ENCODE measurements at regions not wholly inside any gene's neighbourhood (a gene's known extent, or its start where the extent isn't known, plus 50 kb on each side); places are given as distances from the start of the nearest gene placed in this dataset.

DNA sequence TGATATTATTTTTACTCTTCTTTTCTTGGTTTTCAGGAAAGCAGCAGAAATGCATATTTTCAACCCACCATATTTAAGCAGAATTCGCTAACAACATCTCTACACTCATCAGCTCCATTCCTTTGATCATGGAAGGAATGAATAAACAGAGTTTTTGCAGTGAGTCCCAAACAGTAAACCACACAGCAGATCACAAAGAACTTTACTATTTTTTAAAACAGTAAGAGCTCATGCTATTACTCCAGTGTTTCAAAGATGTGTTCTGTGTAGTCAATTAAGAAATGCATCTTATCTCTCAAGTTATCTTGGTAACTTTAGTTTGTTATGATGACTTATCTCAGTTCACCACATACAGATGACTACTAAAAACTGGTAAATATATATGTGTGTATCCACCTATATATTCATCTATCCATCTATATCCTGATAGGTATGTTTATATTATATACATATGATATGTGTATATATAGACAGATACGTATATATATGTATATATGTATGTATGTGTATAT is 843.5 kb downstream of the BCL11B start:
- in situ Hi-C loops (cut with HindIII; ENCODE audit: low sequenced_read_pairs) = no loop called here

DNA sequence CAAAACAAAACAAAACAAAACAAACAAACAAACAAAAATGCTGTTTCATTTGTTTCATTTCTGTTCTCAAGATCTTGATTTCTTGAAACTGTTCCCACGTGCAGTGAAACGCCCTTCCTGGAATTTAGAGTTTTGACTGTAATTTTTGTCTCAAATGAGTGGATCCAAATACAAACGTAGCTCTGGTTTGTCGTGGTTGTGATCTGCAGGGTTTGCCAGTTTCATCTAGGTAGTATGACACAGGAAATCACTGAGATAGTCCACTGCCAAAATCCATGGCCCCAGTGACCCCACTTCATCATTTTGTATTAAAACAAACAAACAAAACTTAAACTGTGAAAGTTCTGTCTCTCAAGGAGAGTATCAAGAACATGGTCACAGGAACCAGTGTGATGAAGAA is 838.6 kb downstream of the BCL11B start:
- in situ Hi-C loops (cut with HindIII; ENCODE audit: low sequenced_read_pairs) = no loop called here

DNA sequence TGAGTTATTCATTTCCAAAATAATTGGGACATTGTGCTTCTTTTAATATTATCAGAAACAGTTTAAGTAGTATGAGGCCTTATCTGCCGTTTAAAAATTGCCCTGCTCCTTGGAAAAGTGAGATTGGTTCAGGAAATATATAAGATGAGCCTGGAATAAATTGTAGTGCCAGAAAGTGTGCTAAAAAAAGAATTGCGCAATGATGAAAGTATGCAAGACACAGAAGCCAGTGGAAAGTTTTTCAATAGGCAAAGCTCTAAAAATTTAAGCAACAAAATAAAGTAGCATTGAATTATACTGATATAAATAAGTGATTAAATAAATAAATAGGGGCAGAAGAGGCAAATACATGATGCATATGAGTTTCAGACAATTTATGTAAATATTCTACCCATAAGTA is 834.9 kb downstream of the BCL11B start:
- in situ Hi-C loops (cut with HindIII; ENCODE audit: low sequenced_read_pairs) = no loop called here

DNA sequence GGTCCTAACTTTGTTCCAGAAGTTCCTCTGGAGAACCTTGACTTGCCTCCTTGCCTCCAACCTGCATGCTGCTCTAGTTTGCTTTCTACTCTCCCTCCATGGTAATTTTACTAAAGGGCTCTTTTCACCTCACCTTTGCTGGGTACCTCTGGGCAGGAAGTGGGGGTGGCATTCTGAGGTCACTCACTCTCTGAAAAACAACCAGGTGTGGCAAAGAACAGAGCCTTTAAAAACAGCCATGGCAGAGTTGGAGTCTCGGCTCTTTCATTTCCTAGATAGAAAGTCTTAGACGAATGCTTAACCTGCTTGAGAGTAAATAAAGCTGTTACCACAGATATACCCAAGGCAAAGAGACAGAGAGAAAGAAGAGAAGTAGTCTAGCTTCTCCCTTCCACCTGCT is 827.9 kb downstream of the BCL11B start:
- in situ Hi-C loops (cut with HindIII; ENCODE audit: low sequenced_read_pairs) = no loop called here

DNA sequence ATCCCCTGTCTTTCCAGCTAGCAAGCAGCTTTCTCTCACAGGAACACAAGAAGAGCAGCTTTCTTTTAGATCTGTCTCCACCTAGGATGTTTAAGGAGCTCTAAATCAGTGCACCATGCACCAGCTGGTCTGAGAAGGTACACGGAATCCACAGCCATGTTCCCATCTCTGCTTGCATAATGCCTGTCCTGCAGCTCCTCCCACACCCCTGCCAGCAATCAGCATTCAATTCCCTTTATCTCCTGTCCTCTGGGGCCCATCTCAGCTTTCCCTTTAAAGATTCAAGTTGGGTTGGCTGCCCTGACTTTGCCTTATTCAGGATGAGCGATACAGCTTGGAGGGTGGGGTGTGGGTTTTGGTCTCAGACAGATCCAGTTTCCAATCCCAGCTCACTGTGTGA is 826.3 kb downstream of the BCL11B start:
- in situ Hi-C loops (cut with HindIII; ENCODE audit: low sequenced_read_pairs) = no loop called here

DNA sequence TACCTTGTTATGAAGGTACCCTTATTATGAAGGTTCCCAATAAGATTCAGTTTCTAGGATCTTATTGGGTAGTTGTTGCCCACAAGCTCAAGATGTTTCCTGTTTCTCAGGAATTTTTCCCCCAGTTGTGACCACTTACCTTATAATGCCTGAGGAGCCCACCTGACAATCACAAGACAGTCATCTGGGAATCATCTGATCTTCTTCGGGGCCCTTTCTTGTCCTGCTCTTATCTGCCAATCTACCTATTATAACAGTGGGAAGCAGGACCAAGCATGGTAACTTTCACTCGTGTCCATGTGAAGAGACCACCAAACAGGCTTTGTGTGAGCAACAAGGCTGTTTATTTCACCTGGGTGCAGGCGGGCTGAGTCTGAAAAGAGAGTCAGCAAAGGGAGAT is 825.5 kb downstream of the BCL11B start:
- in situ Hi-C loops (cut with HindIII; ENCODE audit: low sequenced_read_pairs) = no loop called here

DNA sequence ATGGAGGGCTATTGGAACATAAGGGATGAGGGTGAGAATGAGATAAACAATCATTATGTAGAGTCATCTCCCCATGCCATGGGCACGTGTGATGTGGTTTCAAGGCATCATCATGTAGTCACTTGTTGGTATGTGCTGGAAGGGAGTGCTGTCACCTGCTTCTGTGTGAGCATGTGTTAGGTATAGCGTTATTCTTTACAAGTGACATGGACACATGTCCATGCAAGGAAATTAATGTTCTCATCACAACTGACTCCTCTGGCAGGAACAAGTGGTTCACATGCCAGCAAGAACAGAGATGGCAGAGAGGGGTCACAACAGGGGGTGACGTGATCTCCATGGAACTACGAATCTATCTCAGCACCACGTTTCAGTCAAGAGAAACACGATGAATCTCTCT is 815.8 kb downstream of the BCL11B start:
- in situ Hi-C loops (cut with HindIII; ENCODE audit: low sequenced_read_pairs) = no loop called here

DNA sequence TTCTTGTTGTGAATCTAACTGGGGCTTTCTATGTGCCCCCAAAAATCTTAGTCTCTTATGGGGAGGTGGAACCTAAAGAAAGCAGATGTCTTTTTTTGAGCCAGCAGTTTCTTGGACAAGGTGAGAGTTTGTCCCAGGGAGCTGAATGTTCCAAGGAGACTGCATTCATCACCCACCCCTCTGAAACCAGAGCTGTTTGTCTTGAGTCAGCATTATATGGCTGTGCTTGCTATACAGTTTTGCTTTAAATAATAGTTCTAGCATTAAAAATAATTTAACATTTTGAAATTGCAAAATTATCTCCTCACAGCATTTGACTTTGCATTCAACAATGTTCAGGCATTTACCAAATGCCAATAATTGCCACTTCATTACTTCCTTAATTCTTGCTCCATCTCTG is 813.3 kb downstream of the BCL11B start:
- in situ Hi-C loops (cut with HindIII; ENCODE audit: low sequenced_read_pairs) = no loop called here

DNA sequence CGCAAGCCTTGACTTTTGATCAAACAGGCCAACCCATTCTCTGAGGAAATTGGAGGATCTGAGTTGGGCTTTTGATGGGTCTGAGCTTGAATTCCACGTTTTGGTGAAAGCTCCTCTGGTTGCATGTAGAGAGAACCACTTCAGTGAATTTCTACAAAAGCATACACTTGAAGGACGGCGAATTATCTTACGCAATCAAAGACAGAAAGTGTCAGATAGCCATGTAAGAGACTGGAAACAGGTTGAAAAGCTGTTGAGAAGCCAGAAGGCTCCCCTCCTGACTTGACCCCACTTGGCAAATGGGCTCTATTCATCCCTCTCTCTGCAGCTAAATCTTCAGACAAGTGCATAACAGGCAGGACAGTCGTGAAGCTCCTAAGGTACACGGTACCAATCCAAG is 809.1 kb downstream of the BCL11B start:
- in situ Hi-C loops (cut with HindIII; ENCODE audit: low sequenced_read_pairs) = no loop called here

DNA sequence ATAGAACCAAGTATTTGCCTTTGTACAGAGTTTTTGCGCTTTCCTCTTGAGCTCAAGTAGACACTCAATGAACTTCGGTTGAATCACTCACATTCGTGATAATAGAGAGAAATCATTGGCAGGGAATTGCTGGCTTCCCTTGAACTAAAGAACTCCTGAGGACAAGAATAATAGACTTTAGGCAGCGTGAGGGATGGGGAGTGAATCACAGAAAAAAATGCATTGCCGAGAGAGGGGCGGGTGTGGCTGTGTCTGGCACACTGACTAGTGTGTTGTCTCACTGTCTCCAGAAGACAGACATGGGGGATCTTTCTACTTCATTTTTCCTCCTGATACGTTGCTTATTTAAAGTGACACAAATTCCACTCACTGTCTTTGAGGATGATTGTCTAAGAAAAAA is 805.2 kb downstream of the BCL11B start:
- in situ Hi-C loops (cut with HindIII; ENCODE audit: low sequenced_read_pairs) = no loop called here

DNA sequence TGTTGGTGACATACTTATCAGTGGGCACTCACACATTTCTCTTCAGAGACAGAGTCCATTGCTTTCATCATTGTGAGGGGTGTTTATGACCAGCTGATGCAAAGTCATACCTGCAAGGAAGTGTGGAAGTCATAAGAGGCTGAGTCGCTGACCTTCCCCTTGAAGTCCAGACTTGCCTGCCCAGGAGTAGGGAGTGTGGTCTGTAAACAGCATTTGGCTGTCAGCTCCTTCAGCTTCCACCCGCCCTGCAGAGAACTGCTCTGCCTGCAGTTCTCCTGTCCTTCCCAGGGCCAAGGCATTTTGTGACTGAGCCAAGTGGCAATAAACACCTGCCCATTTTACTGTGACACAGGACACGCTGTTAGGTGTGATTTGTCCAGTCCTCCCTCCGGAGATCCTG is 801.3 kb downstream of the BCL11B start:
- in situ Hi-C loops (cut with HindIII; ENCODE audit: low sequenced_read_pairs) = no loop called here

DNA sequence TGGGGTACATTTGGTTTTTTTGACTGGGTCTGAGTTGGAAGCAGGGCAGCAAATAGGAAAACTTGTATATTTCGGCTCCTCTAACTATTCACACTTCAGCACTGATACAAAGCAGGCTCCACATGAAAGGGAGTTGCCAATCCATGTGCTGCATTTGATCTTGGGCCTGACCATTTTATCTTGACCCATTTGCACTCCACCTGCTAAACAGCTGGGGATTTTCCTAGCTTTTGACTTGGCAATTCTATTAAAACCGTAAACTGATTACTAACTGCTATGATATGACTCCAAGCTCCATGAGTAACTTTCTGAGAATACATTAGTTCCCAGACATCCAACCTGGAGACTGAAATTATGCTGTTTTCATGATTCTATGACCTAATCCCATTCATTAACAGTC is 797.1 kb downstream of the BCL11B start:
- in situ Hi-C loops (cut with HindIII; ENCODE audit: low sequenced_read_pairs) = no loop called here

DNA sequence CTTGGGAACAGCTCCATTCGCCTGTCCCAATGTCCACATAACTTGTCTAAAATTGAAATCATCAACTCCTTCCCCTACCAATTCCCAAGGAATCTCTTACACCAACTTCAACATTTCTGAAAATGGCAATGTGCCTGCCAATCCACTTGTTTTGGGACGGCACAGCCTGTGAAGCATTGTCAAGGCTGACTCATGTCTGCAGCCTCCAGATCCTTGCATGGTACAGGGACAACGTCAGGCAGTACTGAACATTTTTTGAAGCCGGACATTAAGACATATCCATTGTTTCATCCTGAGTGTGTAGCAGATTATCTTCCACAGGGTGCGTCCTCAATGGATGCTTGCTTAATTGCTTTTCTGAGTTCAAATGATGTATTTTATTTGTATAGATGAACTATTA is 794.1 kb downstream of the BCL11B start:
- in situ Hi-C loops (cut with HindIII; ENCODE audit: low sequenced_read_pairs) = no loop called here

DNA sequence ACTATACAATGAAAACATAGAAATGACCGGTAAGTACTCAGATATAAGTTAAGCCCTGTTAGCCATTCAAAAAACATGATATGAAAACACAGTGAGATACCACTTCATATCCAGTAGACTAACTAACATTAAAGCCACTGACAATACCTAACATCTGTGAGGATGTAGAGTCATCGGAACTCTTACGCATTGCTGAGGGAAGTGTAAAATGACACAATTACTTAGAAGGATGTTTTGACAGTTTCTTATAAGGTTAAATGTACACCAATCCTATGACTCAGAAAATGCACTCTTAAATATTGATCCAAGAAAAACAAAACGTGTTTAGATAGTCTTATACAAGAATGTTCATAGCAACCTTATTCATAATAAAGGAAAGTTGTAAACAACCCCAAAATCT is 782.9 kb downstream of the BCL11B start:
- in situ Hi-C loops (cut with HindIII; ENCODE audit: low sequenced_read_pairs) = no loop called here

DNA sequence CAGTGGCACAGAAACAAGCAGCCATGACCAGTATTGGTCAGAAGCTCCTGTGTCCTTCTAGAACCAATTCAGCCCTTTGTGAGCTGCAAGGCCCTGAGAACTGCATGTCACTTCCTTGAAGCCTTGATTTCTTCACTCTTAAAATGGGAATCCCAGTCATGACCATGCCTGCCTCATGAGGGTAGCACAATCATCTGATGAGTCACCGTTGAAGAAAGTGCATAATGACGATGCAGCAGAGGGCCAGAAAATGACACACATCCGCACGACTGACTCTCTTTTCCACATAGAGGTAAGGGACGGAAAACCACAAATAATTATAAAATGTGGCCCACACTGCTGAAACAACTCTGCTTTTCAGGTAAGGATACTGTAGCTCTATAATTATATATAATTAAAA is 777.4 kb downstream of the BCL11B start:
- in situ Hi-C loops (cut with HindIII; ENCODE audit: low sequenced_read_pairs) = no loop called here

DNA sequence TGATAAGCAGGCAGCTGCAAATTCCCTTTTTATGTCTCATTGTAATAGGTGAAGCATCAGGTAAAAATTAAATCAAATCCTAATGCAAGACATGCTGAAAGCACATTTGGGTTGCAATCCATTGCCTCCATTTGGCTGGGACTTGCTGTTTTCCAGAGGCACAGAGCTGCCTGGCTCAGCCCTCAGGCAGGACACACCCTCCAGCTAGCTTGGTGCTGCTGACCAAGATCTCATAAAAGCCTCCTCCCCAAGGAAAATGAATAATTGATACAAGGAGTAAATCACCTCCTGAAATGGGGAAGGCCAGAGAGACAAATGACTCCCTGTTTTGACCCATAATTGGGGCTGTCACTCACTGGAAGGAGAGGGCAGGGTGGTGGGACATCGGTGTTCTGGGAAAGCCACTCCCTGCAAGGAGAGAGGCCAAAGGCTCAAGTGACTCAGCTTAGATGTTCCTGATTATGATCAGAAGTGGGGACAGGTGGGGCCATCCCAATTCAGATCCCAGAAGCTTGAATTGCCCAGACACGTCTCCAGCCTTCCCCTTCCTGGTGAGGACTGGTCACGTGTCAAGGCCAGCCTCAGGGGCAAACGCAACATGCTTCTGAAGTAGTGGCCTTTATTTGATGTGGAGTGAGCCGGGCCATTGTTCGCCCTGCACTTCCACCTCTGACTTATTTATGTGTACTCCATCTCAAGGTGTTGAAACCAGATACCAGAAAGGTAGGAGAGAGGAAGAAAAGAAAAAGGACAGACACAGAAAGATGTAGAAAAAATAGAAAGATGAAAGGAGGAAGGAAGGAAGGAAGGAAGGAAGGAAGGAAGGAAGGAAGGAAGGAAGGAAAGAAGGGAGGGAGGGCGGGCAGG is 773.7 kb downstream of the BCL11B start:
- in situ Hi-C loops (cut with HindIII; ENCODE audit: low sequenced_read_pairs) = no loop called here

DNA sequence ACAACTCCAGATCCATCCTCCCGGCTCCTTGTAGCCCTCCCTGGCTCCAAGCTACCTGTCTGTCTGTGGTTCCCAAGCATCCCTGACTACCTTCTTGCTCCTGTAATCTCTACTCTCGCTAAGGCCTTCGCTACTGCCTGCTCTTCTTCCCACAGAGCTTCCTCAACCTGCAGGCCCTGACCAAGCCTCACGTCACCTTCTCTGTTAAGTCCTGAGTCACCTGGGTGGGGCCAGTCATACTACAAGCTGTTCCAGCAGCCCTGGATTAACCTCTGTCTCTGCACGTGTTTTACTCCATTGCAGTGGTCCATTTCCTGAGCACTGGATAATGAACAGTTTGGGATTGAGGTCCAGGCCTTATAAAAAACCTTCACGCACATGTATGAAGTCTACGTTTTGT is 770.7 kb downstream of the BCL11B start:
- in situ Hi-C loops (cut with HindIII; ENCODE audit: low sequenced_read_pairs) = no loop called here

DNA sequence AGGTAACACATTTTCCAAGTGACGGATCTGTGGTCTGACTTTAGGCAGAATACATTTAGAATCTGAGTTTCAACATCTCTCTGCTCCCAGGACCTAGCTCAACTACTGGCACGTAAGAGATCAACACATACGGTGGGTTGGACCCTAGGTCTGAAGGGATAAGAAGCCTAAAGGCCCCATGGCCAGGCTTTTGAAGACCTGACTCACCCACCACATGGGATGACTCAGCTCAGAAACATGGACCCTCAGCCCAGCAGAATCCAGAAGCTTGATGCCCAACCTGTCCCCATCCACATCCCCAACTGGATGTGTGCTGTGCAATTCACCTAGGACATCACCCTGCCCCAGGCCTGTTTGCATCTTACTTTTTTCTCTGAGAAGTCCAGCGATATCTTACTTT is 770.2 kb downstream of the BCL11B start:
- in situ Hi-C loops (cut with HindIII; ENCODE audit: low sequenced_read_pairs) = no loop called here

DNA sequence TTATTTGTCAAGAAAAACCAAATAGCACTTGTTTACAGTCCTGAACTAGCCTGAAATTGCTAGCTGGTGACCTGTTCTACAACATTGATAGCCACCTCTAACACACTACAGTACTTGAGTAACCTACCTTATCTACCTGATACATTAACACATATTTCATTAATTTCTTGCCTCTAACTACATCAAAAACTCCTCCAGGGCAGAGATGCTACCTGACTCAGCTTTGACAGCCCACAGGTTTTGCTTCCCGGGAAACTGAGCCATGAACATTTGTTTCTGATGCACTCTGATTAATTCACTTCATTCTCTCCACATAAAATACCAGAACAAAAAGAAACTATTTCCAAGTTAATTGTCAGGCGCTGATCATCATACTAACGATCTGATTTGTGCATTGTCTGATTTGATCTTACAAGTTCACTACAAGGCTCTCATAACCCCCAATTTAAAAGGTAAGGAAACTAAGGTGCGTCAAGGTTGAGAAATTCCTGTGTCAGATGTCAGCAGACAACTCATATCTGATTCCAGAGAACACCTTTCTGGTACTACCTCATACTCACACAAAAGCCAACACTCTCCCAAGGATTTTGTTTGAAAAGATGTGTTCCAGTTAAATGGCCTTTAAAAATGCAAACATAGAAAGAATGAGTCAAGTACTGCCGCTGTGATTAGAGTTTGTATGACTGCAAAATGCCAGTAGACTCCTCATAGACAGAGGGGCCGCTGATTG is 768.7 kb downstream of the BCL11B start:
- in situ Hi-C loops (cut with HindIII; ENCODE audit: low sequenced_read_pairs) = no loop called here

DNA sequence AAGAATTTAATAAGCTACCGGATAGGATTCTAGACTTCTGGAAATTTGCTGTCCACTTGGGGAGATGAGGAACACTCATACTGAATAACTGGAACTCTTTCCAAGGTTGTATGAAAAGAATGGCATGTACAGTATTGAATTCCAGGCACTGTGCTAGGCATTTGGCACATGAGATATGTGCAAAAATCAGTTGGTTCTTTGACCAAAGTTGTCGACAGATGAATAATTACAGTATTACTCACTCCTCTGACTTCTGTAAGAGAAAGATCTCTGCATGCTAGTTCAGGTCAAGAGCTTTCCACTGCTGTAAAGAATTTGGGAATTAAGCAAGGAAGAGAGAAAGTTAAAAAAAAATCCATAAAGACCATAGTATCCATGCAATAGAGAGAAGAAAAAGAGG is 764.7 kb downstream of the BCL11B start:
- in situ Hi-C loops (cut with HindIII; ENCODE audit: low sequenced_read_pairs) = no loop called here

DNA sequence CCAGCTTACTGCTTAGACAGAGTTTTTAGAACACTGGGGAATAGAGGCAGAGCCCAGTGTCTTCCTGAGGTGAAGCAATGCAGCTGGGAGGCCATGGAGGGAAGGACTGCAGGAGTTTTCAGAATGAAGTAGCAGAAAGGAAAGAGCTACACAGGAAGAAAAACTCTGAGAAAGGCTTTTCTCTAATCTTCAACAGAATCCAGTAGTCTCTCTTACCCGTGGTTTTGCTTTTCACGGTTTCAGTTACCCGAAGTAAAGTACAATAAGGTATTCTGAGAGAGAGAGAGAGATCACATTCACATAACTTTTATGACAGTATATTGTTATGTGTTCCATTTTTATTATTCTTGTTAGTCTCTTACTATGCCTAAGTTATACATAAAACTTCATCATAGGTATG is 761.6 kb downstream of the BCL11B start:
- in situ Hi-C loops (cut with HindIII; ENCODE audit: low sequenced_read_pairs) = no loop called here
